ENCODE measurements at regions not wholly inside any gene's neighbourhood (a gene's known extent, or its start where the extent isn't known, plus 50 kb on each side); places are given as distances from the start of the nearest gene placed in this dataset.
"Not testable (repeated sequence)": the region's sequence is repeated elsewhere in the genome, so short reads cannot be mapped to it uniquely, and the experiment has no call there.

DNA sequence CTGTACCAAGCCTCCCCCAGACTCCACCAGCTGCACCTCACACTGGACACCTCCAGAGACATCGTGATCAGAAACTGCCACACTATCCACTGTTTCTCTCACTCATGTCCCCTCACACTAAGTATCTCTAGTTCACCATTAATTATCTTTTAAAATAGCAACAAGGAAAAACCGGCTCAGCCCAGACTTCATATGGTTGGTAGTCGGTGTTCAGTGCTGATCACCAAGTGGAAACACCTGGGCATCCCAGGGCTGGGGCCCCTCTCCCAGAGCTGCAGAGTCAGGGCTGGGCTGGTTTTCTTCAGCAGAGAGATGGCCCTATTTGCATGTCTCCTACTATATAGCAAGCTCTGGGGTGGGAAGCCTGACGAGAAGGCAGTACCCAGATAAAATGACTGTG, 1140.0 kb downstream of the TMEM121 start:
- DNase-seq (ENCODE audit: low spot score): no peak

- DNase-seq (ENCODE audit: low spot score): no peak
Measured at GRCh38 chr14:106670011-106670410, 1143.6 kb downstream of the TMEM121 start.

- DNase-seq (ENCODE audit: low spot score): not testable (repeated sequence)
Measured at GRCh38 chr14:106674093-106674492, 1147.7 kb downstream of the TMEM121 start.

GRCh38 chr14:106674509-106675125, 1148.2 kb downstream of the TMEM121 start:
- DNase-seq (ENCODE audit: low spot score): not testable (repeated sequence)

DNA sequence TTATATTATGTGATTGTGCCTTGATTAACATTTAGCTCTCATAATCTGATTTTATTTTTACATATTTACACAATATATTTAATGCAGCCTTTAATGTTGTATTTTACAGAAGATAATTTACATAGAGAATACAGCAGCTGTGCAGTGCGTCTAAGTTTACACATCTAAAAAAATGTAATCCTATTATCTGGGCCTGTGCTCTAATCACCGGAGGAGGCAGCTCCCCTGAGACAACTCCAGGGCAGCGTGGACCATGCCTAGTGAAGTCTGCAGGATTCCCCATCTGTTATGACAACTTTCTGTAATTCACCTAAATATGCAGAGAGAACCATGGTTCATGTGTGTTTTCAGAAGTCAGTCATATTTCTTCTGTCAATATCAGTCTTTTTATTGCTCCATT, 1149.3 kb downstream of the TMEM121 start:
- DNase-seq (ENCODE audit: low spot score): not testable (repeated sequence)

GRCh38 chr14:106679776-106680175, 1153.4 kb downstream of the TMEM121 start:
- DNase-seq (ENCODE audit: low spot score): no peak

DNA sequence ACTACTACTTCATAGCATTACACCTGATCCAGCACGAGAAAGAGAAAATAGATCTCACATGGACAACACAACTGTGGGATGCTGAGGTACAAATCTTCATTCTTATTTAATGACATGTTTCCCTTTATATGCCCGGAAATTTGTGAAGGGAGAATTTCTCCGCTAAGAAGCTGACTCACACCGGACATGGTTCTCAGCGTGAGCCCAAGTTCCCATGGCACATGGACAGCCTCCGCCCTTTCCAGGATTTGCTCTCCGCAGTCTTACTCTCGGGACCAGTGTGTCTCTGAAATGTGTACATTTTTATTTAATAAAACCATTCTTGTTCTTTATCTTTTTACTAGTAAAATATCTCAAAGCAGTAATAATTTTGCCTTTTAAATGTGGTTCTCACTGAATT, 1154.8 kb downstream of the TMEM121 start:
- no peak for DNase-seq (ENCODE audit: low spot score)

DNA sequence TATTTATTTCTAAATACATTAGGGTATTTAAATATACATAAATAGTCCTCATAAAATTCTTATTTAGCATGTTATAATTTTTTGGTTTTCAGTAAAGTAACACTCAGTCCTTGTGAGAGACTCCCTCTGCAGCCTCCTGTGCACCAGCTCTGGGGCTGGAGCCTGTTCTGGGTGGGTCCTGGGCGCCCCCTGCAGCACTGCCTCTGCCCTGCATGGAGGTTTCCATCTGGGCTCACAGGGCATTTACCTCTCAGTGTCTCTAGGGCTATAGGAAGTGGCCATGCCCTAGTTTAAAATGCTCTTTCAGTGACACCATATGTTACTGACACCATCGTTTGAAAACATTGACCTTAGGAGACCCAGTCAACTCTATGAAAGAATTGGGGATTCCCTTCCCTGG, 1155.2 kb downstream of the TMEM121 start:
- DNase-seq (ENCODE audit: low spot score): no peak

- DNase-seq (ENCODE audit: low spot score): no peak
Measured at GRCh38 chr14:106683631-106684030, 1157.2 kb downstream of the TMEM121 start.

- no peak for DNase-seq (ENCODE audit: low spot score)
Measured at GRCh38 chr14:106686533-106686932, 1160.2 kb downstream of the TMEM121 start.

DNA sequence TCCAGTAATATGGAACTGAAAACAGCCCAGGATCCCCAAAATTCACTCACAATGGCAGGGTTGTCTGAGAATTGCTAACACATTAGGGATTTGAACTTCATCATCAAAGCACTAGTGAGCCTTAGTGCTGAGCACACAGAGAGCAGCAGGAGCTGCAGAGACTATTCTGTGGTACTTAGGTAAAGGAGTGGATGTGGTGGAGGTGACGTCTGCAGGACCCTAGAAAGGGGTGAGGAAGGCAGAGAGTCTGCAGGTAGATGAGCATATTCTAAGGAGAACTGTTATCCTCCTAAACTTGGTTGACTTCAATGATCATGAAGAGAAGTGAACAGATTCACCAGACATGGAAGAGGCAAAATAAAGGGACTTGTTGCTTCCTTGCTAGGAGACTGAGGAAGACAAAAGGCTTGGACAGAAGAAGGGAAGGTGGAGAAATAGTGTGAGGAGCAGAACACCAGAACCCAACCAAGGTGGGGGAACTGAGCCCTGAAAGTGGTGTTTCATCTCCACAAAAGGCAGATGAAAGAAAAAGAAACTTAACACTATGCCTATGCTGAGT, 1164.0 kb downstream of the TMEM121 start:
- DNase-seq (ENCODE audit: low spot score): no peak

- DNase-seq (ENCODE audit: low spot score): no peak
Measured at GRCh38 chr14:106691601-106692291, 1165.4 kb downstream of the TMEM121 start.

DNA sequence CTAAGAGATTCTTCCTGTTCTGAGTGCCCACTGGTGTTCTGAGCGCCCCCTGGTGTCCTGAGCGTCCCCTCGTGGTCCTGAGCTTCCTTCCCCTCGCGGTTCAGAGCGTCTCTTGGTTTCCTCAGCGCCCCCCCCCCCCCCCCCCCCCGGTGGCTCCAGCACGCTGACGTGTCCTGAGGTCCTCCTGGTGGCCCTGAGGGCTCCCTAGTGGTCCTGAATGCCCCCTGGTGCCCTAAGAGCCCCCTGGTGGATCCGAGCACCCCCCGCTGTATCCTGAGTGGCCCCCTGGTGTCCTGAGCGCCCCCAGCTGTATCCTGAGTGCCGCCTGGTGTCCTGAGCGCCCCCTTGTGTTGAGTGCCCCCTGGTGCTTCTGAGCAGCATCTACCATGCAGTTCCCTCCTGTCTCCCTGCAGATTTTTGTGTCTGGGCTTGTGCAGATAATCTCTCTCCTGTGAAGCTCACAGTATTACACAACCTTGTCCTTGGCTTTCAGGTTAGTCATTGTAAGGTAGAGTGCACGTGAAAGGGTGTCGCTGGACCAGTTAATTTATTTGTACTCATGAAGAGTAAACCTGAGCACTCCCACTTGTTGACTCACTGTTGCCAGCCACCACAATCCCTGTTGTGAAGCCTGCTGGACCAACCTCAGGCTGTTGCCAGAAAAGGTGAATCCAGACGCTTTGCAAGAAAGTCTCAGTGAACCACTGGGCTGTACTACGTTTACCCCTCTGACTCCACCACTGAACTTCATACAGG, 1168.4 kb downstream of the TMEM121 start:
- DNase-seq (ENCODE audit: low spot score): no peak

- not testable (repeated sequence) for DNase-seq (ENCODE audit: low spot score)
Measured at GRCh38 chr14:106698620-106699267, 1172.4 kb downstream of the TMEM121 start.

DNA sequence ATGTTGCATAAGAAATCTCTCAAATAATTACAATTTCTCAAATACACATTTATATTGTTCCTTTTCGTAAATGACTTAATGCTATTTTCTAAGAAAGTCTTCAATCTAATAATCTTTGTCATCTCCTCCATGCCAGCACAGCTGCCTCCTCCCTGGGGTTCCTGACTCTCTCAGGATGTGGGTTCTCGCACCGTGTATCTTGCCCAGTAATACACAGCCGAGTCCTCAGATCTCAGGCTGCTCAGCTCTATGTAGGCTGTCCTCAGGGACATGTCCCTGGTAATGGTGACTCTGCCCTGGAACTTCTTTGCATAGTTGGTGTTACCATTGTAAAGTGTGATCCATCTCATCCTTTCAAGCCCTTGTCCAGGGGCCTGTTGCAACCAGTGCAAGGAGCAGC, 1177.3 kb downstream of the TMEM121 start:
- DNase-seq (ENCODE audit: low spot score): not testable (repeated sequence)

- not testable (repeated sequence) for DNase-seq (ENCODE audit: low spot score)
Measured at GRCh38 chr14:106706488-106706887, 1180.1 kb downstream of the TMEM121 start.

- not testable (repeated sequence) for DNase-seq (ENCODE audit: low spot score)
Measured at GRCh38 chr14:106710187-106710586, 1183.8 kb downstream of the TMEM121 start.

- not testable (repeated sequence) for DNase-seq (ENCODE audit: low spot score)
Measured at GRCh38 chr14:106712513-106712912, 1186.1 kb downstream of the TMEM121 start.

DNA sequence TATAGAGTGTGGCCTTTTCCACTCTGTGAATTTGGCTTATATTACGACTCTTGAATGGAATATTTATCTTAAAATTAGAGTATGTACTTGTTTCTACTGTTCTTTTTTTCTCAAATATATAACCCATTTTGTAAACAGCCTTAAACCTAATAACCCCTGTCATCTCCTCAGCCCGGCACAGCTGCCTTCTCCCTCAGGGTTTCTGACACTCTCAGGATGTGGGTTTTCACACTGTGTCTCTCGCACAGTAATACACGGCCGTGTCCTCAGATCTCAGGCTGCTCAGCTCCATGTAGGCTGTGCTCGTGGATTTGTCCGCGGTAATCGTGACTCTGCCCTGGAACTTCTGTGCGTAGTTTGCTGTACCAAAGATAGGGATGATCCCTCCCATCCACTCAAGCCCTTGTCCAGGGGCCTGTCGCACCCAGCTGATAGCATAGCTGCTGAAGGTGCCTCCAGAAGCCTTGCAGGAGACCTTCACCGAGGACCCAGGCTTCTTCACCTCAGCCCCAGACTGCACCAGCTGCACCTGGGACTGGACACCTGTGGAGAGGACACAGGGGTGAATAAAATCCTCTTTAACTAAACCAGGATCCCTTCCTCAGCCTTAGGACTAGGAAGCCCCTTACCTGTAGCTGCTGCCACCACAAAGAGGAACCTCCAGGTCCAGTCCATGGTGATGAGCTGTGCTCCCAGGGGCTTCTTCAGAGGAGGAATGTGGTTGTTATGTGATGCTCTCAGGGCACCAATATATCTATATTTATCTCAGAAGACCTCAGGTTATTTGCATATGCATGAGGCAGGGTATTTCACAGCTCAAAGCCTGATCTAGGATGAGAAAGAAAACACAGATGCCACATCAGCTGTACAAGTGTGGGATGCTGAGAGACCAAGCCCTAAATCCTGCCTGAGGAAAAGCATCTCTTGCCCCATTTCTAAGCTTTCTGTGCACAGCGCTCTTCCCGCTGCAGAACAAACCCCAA, 1188.4 kb downstream of the TMEM121 start:
- DNase-seq (ENCODE audit: low spot score): not testable (repeated sequence)

- DNase-seq (ENCODE audit: low spot score): not testable (repeated sequence)
Measured at GRCh38 chr14:106717544-106717943, 1191.2 kb downstream of the TMEM121 start.

DNA sequence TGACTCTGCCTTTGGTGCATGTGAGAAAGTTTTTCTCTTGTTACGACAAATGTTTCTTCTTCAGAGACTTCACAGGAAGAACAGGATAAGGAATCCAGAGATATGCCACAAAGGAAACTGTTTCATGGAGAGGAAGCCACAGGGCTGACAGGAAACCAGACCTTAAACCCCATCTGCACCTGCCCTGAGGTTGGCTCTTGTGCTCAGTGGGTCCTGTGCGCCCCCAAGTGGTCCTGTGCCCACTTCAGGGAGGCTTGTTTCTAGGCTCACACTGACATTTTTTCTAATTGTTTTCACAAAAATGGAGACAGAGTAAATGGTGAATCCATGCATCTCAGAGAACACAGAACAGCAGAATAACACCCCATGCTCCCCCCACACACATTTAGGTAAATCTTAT, 1193.5 kb downstream of the TMEM121 start:
- DNase-seq (ENCODE audit: low spot score): not testable (repeated sequence)
